ENCODE measurements at regions not wholly inside any gene's neighbourhood (a gene's known extent, or its start where the extent isn't known, plus 50 kb on each side); places are given as distances from the start of the nearest gene placed in this dataset.
A peak's percentile ranks its signal among the peaks of the same experiment; 100 is the strongest.
"Not testable (repeated sequence)": the region's sequence is repeated elsewhere in the genome, so short reads cannot be mapped to it uniquely, and the experiment has no call there.

DNA sequence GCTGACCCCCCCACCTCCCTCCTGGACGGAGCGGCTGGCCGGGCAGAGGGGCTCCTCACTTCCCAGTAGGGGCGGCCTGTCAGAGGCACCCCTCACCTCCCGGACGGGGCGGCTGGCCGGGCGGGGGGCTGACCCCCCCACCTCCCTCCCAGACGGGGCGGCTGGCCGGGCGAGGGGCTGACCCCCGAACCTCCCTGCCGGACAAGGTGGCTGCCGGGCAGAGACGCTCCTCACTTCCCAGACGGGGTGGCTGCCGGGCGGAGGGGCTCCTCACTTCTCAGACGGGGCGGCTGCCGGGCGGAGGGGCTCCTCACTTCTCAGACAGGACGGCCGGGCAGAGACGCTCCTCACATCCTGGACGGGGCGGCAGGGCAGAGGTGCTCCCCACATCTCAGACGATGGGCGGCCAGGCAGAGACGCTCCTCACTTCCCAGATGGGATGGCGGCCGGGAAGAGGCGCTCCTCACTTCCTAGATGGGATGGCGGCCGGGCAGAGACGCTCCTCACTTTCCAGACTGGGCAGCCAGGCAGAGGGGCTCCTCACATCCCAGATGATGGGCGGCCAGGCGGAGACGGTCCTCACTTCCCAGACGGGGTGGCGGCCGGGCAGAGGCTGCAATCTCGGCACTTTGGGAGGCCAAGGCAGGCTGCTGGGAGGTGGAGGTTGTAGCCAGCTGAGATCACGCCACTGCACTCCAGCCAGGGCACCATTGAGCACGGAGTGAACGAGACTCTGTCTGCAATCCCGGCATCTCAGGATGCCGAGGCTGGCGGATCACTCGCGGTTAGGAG, 66.2 kb upstream of the PAPPA2 start:
- H3K36me3 Mint-ChIP-seq, H3K27me3 Mint-ChIP-seq, H3K4me3 Mint-ChIP-seq: not testable (repeated sequence)

DNA sequence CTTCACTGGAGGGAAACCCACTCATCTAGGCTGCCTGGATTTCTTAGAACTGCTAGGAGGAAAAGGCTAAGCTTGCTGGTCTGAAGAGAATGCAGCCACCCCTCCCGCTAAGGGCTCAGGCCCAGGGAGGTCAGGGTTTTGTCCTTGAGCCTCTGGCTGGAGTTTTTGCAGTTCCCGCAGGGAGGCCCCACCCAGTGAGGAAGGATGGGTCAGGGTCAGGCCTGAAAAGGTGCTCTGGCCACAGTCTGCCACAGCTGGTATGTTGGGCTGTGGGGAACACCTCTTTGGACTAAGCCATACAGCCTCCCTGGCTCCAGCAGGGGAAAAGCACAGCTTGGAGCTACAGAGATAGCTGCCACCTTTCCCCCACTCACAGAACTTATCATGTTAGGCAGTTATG, 71.4 kb upstream of the PAPPA2 start:
- Mint-ChIP-seq H3K36me3 (no peaks in the 10 kb centered on the region), H3K4me3 (no peak overlapping the region), H3K9me3 (peaks cover 16% of the 10 kb centered on the region), H3K4me1 (no peaks in the 10 kb centered on the region), H3K27ac (no peak overlapping the region), H3K27me3 (no peaks in the 10 kb centered on the region)
- no peak for DNase-seq

More for the DNA sequence above, 66.2 kb upstream of the PAPPA2 start:
- not testable (repeated sequence) for H3K4me1 Mint-ChIP-seq, H3K9me3 Mint-ChIP-seq, DNase-seq, H3K27ac Mint-ChIP-seq

DNA sequence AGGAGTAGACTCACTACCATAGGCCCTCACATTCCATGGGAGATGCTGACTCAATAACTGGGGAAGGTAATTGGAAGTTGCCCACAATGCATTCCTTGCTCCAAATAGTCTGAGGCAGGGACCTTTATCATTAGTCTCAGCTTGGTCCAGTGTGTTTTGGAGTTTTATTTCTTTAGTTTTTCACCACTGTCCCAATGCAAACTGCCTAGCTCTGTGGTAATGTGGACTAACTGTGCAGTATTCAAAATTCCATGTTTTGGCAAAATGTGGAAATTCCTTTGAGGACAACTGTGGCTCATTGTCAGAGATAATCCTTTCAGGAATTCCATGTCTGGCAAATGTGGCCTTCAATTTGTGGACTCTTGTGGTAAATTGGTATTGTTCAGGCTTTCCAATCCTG, 78.1 kb upstream of the PAPPA2 start:
- H3K4me1 Mint-ChIP-seq = no peaks in the 10 kb centered on the region
- H3K9me3 Mint-ChIP-seq = peaks cover 9% of the 10 kb centered on the region
- H3K4me3 Mint-ChIP-seq = no peak overlapping the region
- H3K27me3 Mint-ChIP-seq = peaks cover 6% of the 10 kb centered on the region
- H3K36me3 Mint-ChIP-seq = no peaks in the 10 kb centered on the region
- H3K27ac Mint-ChIP-seq = no peak overlapping the region
- no peak for DNase-seq

DNA sequence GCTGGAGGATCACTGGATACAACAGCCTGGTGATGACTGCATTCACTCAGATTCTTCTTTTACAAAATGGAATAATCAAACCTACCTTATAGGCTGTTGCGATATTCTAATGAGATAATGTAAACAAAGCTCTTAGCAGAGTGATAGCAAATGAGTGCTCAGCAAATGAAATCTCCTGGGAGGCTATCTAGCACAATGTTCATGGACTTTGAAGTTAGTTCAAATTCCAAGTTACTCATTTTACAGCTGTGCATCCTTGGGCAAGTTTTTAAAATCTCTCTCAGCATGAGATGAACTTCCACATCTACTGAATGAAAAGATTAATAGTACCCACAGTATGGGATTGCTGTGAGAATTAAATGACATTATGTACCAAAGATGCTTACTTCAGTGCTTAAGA, 80.8 kb upstream of the PAPPA2 start:
- Mint-ChIP-seq H3K36me3 (no peaks in the 10 kb centered on the region), H3K27ac (no peak overlapping the region), H3K27me3 (peaks cover 16% of the 10 kb centered on the region), H3K4me1 (no peaks in the 10 kb centered on the region), H3K4me3 (no peak overlapping the region), H3K9me3 (no peaks in the 10 kb centered on the region)
- no peak for DNase-seq

GRCh38 chr1:176379626-176380339, 83.2 kb upstream of the PAPPA2 start:
- Mint-ChIP-seq H3K27ac (no peak overlapping the region), H3K36me3 (no peaks in the 10 kb centered on the region), H3K4me1 (no peaks in the 10 kb centered on the region), H3K4me3 (no peak overlapping the region), H3K27me3 (peaks cover 13% of the 10 kb centered on the region), H3K9me3 (no peaks in the 10 kb centered on the region)
- DNase-seq = no peak

GRCh38 chr1:176374967-176375569, 87.9 kb upstream of the PAPPA2 start:
- H3K36me3 Mint-ChIP-seq = no peaks in the 10 kb centered on the region
- H3K4me3 Mint-ChIP-seq = no peak overlapping the region
- no peak overlapping the region for H3K27ac Mint-ChIP-seq

DNA sequence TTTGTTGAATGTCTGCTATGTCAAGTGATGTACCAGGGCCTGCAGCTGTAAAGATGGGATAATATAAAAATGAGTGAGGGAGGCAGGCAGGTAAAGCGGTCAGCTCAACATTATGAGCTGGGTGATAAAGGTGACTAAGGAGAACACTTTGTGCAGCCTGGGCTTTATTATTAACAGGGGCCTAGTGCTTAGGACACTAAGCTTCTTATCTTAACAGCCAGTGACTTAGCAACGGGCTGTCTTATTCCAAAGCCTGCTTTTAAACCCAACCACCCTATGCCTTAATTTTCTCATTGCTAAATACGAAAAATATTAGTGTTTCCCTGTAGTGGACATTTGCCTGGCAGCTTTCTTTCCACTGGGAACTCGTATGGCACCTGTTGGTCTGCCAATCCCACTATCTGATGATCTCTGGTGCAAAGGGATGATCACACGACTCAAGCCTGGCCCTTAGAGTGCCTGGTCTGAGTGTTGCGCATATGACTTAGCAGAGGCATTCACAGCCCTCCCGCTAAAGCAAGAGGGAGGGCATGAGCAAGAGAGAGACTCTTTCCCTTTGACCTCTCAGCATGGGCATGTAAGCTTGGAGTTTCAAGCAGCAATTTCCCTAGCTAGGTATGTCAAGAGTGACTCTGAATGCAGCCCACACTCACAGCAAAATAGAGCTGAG, 98.6 kb upstream of the PAPPA2 start:
- H3K27me3 Mint-ChIP-seq = no peaks in the 10 kb centered on the region
- no peaks in the 10 kb centered on the region for H3K4me1 Mint-ChIP-seq
- no peaks in the 10 kb centered on the region for H3K9me3 Mint-ChIP-seq
- no peak overlapping the region for H3K4me3 Mint-ChIP-seq
- no peak for DNase-seq
- no peak overlapping the region for H3K27ac Mint-ChIP-seq
- no peaks in the 10 kb centered on the region for H3K36me3 Mint-ChIP-seq

More at GRCh38 chr1:176374967-176375569, 87.9 kb upstream of the PAPPA2 start:
- no peaks in the 10 kb centered on the region for H3K9me3 Mint-ChIP-seq
- H3K27me3 Mint-ChIP-seq = peaks cover 16% of the 10 kb centered on the region
- H3K4me1 Mint-ChIP-seq = no peaks in the 10 kb centered on the region
- peak; percentile 51 for DNase-seq

GRCh38 chr1:176349135-176349715, 113.8 kb upstream of the PAPPA2 start:
- not testable (repeated sequence) for DNase-seq, H3K36me3 Mint-ChIP-seq, H3K27ac Mint-ChIP-seq, H3K27me3 Mint-ChIP-seq, H3K4me1 Mint-ChIP-seq, H3K4me3 Mint-ChIP-seq
- peaks cover 16% of the 10 kb centered on the region for H3K9me3 Mint-ChIP-seq

DNA sequence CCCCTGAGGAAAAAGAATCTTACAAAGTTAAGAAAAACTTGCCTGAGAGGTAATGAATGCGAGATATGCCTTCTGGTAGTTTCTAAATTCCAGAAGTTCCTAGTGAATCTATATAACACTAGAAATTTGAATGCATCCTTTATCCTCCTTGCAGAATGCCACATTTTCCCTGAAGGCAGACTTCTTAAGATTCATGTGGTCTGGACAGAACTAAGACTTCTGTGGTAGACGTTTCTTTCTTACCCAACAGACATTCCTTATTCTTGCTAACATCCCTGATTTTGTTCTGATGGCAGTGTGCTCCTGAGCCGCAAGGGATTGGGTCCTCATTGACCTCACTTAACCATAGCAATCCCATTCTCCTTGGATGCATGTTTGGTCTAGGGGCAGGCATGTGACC, 121.3 kb upstream of the PAPPA2 start:
- peaks cover 17% of the 10 kb centered on the region for H3K9me3 Mint-ChIP-seq
- no peaks in the 10 kb centered on the region for H3K36me3 Mint-ChIP-seq
- no peak overlapping the region for H3K27ac Mint-ChIP-seq
- no peaks in the 10 kb centered on the region for H3K4me1 Mint-ChIP-seq
- no peaks in the 10 kb centered on the region for H3K27me3 Mint-ChIP-seq
- DNase-seq = no peak
- H3K4me3 Mint-ChIP-seq = no peak overlapping the region

DNA sequence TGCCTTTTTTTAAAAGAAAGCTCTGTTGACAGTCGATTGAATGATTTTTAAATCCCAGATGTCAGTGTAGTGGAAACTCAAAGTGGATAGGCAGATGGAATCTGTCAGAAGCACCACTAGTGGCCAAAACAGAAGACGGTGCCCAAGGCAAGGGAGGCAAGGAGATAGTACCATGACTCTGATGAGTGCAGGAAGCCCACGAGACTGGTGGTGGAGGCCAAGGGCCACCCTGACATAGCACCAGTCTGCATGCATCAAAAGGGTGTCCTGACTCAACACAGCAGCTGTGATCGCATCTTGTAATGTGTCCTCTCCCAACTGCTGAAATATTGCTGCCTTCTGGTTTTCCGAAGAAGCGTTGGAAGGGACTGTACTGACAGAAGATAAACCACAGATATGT, 124.1 kb upstream of the PAPPA2 start:
- Mint-ChIP-seq H3K9me3 (peaks cover 8% of the 10 kb centered on the region), H3K27ac (no peak overlapping the region)

GRCh38 chr1:176330782-176331181, 123.7 kb upstream of the COP1 start:
- Mint-ChIP-seq H3K27me3 (no peaks in the 10 kb centered on the region), H3K4me3 (no peak overlapping the region), H3K4me1 (no peaks in the 10 kb centered on the region), H3K9me3 (peaks cover 5% of the 10 kb centered on the region), H3K27ac (no peak overlapping the region), H3K36me3 (no peaks in the 10 kb centered on the region)
- DNase-seq = no peak

More for the DNA sequence above, 124.1 kb upstream of the PAPPA2 start:
- Mint-ChIP-seq H3K36me3 (no peaks in the 10 kb centered on the region), H3K4me1 (no peaks in the 10 kb centered on the region), H3K4me3 (no peak overlapping the region), H3K27me3 (no peaks in the 10 kb centered on the region)
- DNase-seq = no peak

- H3K9me3 Mint-ChIP-seq = no peaks in the 10 kb centered on the region
- H3K27ac Mint-ChIP-seq = no peak overlapping the region
- H3K27me3 Mint-ChIP-seq = no peaks in the 10 kb centered on the region
- DNase-seq = no peak
- no peaks in the 10 kb centered on the region for H3K36me3 Mint-ChIP-seq
- H3K4me3 Mint-ChIP-seq = no peak overlapping the region
- no peaks in the 10 kb centered on the region for H3K4me1 Mint-ChIP-seq
Measured at GRCh38 chr1:176325664-176326063, 118.6 kb upstream of the COP1 start.

DNA sequence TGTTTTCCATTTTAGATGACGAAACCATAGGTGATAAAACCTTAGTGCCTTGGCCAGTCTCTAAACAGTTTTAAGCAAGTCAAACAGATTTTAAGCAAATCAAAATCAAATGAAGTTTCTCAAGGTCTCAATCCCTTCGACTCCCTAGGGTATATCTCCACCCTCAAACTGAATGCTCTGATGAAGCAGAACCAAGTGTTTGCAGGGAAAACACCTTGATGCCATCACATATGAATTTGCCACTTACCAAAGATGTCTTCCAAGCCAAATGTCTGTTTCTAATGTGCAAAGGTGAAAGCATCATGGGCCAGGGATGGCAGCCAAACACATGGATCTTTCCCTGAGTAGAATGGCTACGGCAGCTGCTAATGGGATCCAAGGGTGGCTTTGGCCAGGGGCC, 116.4 kb upstream of the COP1 start:
- no peaks in the 10 kb centered on the region for H3K27me3 Mint-ChIP-seq
- no peak for DNase-seq
- no peaks in the 10 kb centered on the region for H3K9me3 Mint-ChIP-seq
- no peaks in the 10 kb centered on the region for H3K36me3 Mint-ChIP-seq
- H3K27ac Mint-ChIP-seq = no peak overlapping the region
- no peaks in the 10 kb centered on the region for H3K4me1 Mint-ChIP-seq
- no peak overlapping the region for H3K4me3 Mint-ChIP-seq

DNA sequence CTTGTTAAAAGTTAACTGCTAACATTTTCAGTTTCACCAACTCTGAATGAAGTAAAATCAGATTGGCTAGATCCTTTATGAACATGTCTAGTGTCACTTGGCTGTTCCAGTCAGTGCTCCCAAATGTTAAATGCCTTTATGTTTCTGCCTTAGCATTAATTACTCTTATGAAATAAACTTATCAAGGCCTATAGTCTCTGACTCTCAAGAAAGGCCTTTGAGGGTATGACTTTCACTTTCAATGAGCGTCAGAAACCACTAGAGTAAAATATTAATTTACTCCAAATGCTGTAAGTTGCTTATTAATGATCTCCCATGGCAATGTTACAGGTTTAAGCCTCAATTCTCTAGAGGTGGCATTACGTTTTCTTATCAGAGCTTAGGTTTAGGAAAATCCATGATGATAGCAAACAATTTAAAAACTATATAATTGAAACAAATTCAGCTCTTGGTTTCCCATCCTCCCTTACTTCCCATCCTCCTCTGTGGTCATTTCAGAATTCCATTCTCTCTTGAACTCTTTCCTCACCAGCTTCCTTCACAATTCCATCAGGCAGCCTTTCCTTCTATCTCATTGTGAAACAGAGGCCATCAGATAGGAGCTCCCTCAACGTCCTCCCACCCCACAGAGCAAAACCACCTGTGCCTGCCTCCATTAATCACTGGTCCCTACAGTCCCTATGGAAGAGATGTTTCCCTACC, 108.6 kb upstream of the COP1 start:
- no peak overlapping the region for H3K4me3 Mint-ChIP-seq
- H3K27me3 Mint-ChIP-seq = no peaks in the 10 kb centered on the region
- DNase-seq = no peak
- H3K36me3 Mint-ChIP-seq = no peaks in the 10 kb centered on the region
- H3K4me1 Mint-ChIP-seq = no peaks in the 10 kb centered on the region
- no peak overlapping the region for H3K27ac Mint-ChIP-seq
- no peaks in the 10 kb centered on the region for H3K9me3 Mint-ChIP-seq

All from activated naive CD8-positive, alpha-beta T cell treated with anti-CD3 and anti-CD28 coated beads for 36 hours (primary cell).